PC-3 (cell line): ENCODE measurements at regions not wholly inside any gene's neighbourhood (a gene's known extent, or its start where the extent isn't known, plus 50 kb on each side); places are given as distances from the start of the nearest gene placed in this dataset.

ENCODE experiments used
- ATAC-seq: fragments of 200-7000 bp; cut with Tn5 transposase; 2 replicates; pipeline ENCODE4 v1.9.1; 2020; ENCODE audit warnings: mild to moderate bottlenecking, moderate library complexity
- BruUV-seq: library from RNA; stranded (reverse); fragments of 400-500 nt; replicated peaks from 2 replicates; lab custom pipeline; 2021; lab: Mats Ljungman, UMichigan
- CTCF ChIA-PET: fragments of 300-600 bp; sonication (Branson Sonifier 250); formaldehyde crosslinking; loops from one replicate; lab custom pipeline; 2022; ENCODE audit warnings: antibody characterized with exemption; lab: Charles Lee
- POLR2A ChIA-PET: fragments of 300-600 bp; sonication (Branson Sonifier 250); formaldehyde crosslinking; loops from one replicate; lab custom pipeline; 2022; ENCODE audit warnings: antibody characterized with exemption; ENCODE audit not compliant: unreplicated experiment; lab: Charles Lee
- DNase-seq: peaks from one replicate; pipeline ENCODE4 v3.0.0-alpha.2; 2015
- H2AFZ ChIP-seq: fragments of 300-600 bp; sonication (generic); 2 replicates; pipeline ENCODE4 v1.6.0; 2016; ENCODE audit warnings: antibody characterized with exemption, low read length
- H3F3A ChIP-seq: fragments of 300-600 bp; sonication (generic); one replicate; pipeline ENCODE4 v1.6.0; 2017; ENCODE audit warnings: antibody characterized with exemption, low read length, control low read depth, mild to moderate bottlenecking; ENCODE audit not compliant: unreplicated experiment
- H3K27ac ChIP-seq: fragments of 300-600 bp; sonication (generic); 2 replicates; pipeline ENCODE4 v1.5.1; 2016; ENCODE audit warnings: mild to moderate bottlenecking, low read length
- H3K27me3 ChIP-seq: fragments of 300-600 bp; sonication (generic); 2 replicates; pipeline ENCODE4 v1.6.1; 2016; ENCODE audit warnings: low read length, mixed read lengths
- H3K36me3 ChIP-seq: fragments of 300-600 bp; sonication (generic); 2 replicates; pipeline ENCODE4 v1.6.1; 2016; ENCODE audit warnings: low read depth, mixed run types, low read length, mixed read lengths
- H3K4me1 ChIP-seq: fragments of 300-600 bp; sonication (generic); 2 replicates; pipeline ENCODE4 v1.5.1; 2016; ENCODE audit warnings: low read length; ENCODE audit not compliant: insufficient read depth
- H3K4me2 ChIP-seq: fragments of 300-600 bp; sonication (generic); 2 replicates; pipeline ENCODE4 v1.6.0; 2016; ENCODE audit warnings: low read length
- H3K4me3 ChIP-seq: fragments of 300-600 bp; sonication (generic); 2 replicates; pipeline ENCODE4 v1.5.1; 2016; ENCODE audit warnings: mild to moderate bottlenecking, low read length, mixed read lengths
- H3K79me2 ChIP-seq: fragments of 300-600 bp; sonication (generic); 2 replicates; pipeline ENCODE4 v1.6.1; 2017; ENCODE audit warnings: low read length, mixed read lengths
- H3K9ac ChIP-seq: fragments of 300-600 bp; sonication (generic); 2 replicates; pipeline ENCODE4 v1.6.0; 2016; ENCODE audit warnings: mild to moderate bottlenecking, low read length
- H3K9me2 ChIP-seq: fragments of 300-600 bp; sonication (generic); replicated peaks from 2 replicates; pipeline ENCODE4 v1.6.1; 2016; ENCODE audit warnings: mixed run types, low read length, mixed read lengths
- H3K9me3 ChIP-seq: fragments of 300-600 bp; sonication (generic); 2 replicates; pipeline ENCODE4 v1.6.1; 2016; ENCODE audit warnings: low read length, mixed read lengths
- H4K20me1 ChIP-seq: fragments of 300-600 bp; sonication (generic); 2 replicates; pipeline ENCODE4 v1.6.1; 2016; ENCODE audit warnings: low read length, mixed read lengths
- EZH2 ChIP-seq: fragments of 300-600 bp; sonication (generic); IDR thresholded peaks from one replicate; pipeline ENCODE4 v1.6.1; 2017; ENCODE audit warnings: antibody characterized with exemption, mild to moderate bottlenecking, low read length; ENCODE audit not compliant: unreplicated experiment
- EZH2phosphoT487 ChIP-seq: fragments of 300-600 bp; sonication (generic); IDR thresholded peaks from 2 replicates; pipeline ENCODE4 v1.6.1; 2018; ENCODE audit warnings: mild to moderate bottlenecking, antibody characterized with exemption, low read length, borderline replicate concordance
- intact Hi-C: fragments of 100-400 bp; cut with micrococcal nuclease; formaldehyde crosslinking; loops from 2 replicates; pipeline ENCODE4 v1.9.0; 2023
- TF ChIP-seq, protein P1 (sequence below): fragments of 300-600 bp; sonication (generic); conservative IDR thresholded peaks from 2 replicates; pipeline ENCODE4 v1.5.1; 2017; ENCODE audit warnings: antibody characterized with exemption, low read depth, mild to moderate bottlenecking, low read length

DNA sequence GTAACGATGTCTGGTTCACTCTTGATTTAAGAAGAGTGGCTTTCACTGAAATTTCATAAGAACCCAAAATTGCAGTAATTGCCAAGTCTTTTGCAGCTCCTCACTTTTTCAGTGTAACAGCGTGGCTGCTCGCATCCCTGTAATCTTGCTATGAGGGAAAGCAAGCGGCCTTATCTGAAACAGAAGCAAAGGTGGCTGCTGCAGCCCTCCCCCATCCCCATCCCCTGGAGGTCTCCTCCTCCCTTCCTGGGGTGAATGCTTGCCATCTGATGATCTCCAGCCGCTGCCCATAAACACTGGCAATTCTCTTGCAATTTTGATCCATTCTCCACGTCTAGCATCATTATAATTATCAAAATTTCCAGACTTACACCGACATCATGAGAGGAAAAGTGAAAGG is 182.5 kb upstream of the ASIC2 start:
- ChIA-PET POLR2A (no interaction called here), CTCF (no interaction called here)
- H3F3A ChIP-seq: no peaks in the 10 kb centered on the region
- no TSS peak for BruUV-seq
- no peak overlapping the region for H3K4me2 ChIP-seq
- H3K4me3 ChIP-seq: no peak overlapping the region
- H2AFZ ChIP-seq: no peak overlapping the region
- H3K27ac ChIP-seq: no peak overlapping the region
- DNase-seq: no peak
- no peaks in the 10 kb centered on the region for H3K27me3 ChIP-seq
- ATAC-seq: no peak
- no peaks in the 10 kb centered on the region for H3K4me1 ChIP-seq
- H4K20me1 ChIP-seq: no peaks in the 10 kb centered on the region
- no peak overlapping the region for H3K9ac ChIP-seq
- intact Hi-C loops: no loop called here
- no peaks in the 10 kb centered on the region for H3K9me3 ChIP-seq
- no peaks in the 10 kb centered on the region for H3K79me2 ChIP-seq
- H3K9me2 ChIP-seq: no peaks in the 10 kb centered on the region
- TF ChIP-seq, protein P1, sequence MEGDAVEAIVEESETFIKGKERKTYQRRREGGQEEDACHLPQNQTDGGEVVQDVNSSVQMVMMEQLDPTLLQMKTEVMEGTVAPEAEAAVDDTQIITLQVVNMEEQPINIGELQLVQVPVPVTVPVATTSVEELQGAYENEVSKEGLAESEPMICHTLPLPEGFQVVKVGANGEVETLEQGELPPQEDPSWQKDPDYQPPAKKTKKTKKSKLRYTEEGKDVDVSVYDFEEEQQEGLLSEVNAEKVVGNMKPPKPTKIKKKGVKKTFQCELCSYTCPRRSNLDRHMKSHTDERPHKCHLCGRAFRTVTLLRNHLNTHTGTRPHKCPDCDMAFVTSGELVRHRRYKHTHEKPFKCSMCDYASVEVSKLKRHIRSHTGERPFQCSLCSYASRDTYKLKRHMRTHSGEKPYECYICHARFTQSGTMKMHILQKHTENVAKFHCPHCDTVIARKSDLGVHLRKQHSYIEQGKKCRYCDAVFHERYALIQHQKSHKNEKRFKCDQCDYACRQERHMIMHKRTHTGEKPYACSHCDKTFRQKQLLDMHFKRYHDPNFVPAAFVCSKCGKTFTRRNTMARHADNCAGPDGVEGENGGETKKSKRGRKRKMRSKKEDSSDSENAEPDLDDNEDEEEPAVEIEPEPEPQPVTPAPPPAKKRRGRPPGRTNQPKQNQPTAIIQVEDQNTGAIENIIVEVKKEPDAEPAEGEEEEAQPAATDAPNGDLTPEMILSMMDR: no peak
- TF ChIP-seq EZH2phosphoT487 (no peak), EZH2 (no peak)
- H3K36me3 ChIP-seq: no peaks in the 10 kb centered on the region

DNA sequence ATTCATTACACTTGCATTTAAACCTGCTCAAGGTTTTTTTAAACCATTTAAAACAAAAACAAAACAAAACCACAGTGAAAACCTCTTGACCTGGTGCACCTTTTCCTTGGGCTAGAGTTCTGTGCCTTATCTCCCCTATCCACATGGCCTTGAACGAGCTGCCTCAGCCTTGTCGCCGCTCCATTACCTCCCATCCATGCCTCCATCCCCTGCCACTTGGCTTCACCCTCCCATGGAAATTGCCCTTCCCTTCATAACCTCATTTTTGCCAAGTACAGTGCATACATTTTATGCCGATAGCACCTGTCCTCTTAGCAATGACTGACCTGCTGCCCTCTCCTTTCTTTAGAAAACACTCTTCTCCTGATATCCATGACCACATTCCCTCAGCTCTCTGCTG is 188.6 kb upstream of the ASIC2 start:
- no peak overlapping the region for H3K9ac ChIP-seq
- no peaks in the 10 kb centered on the region for H3K79me2 ChIP-seq
- no peaks in the 10 kb centered on the region for H3K9me3 ChIP-seq
- H3K27me3 ChIP-seq: no peaks in the 10 kb centered on the region
- no TSS peak for BruUV-seq
- no peak overlapping the region for H3K4me2 ChIP-seq
- ChIA-PET CTCF (no interaction called here), POLR2A (no interaction called here)
- no peaks in the 10 kb centered on the region for H3K36me3 ChIP-seq
- H3K9me2 ChIP-seq: no peaks in the 10 kb centered on the region
- intact Hi-C loops: no loop called here
- H3K4me3 ChIP-seq: no peak overlapping the region
- TF ChIP-seq, protein P1: no peak
- TF ChIP-seq EZH2 (no peak), EZH2phosphoT487 (no peak)
- no peaks in the 10 kb centered on the region for H3F3A ChIP-seq
- ATAC-seq (no peak), DNase-seq (no peak)
- no peaks in the 10 kb centered on the region for H3K4me1 ChIP-seq
- H2AFZ ChIP-seq: no peak overlapping the region
- H3K27ac ChIP-seq: no peak overlapping the region
- H4K20me1 ChIP-seq: no peaks in the 10 kb centered on the region

DNA sequence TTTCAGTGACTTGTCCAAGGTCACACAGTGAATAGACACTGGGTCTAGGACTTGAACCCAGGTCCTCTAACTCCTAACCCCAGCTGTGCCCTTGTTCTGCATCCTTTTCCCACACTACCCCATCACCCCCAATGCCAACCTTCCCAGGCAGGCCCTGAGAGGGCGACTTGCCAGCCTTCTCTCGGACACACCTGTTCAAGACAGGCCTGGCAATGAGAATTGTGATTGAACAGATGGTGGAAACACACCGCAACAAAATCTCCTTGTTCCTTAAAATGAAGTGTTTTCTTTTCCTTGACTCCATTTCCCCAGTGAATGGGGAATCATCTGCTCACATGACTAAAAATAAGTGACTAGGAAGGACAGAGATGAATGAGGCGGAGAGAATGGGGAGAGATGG is 189.5 kb upstream of the ASIC2 start:
- BruUV-seq: no TSS peak
- Histone ChIP-seq H2AFZ (no peak overlapping the region), H3K9me2 (no peaks in the 10 kb centered on the region), H3K9me3 (no peaks in the 10 kb centered on the region), H3K4me3 (no peak overlapping the region), H3K36me3 (no peaks in the 10 kb centered on the region), H3F3A (no peaks in the 10 kb centered on the region), H3K4me2 (no peak overlapping the region), H3K27me3 (no peaks in the 10 kb centered on the region), H3K79me2 (no peaks in the 10 kb centered on the region), H4K20me1 (no peaks in the 10 kb centered on the region), H3K9ac (no peak overlapping the region), H3K4me1 (no peaks in the 10 kb centered on the region), H3K27ac (no peak overlapping the region)
- TF ChIP-seq EZH2phosphoT487 (no peak), EZH2 (no peak)
- TF ChIP-seq, protein P1: no peak
- intact Hi-C loops: no loop called here
- DNase-seq: no peak
- no peak for ATAC-seq
- POLR2A ChIA-PET: no interaction called here
- CTCF ChIA-PET: no interaction called here
